Mucosa of rectum (tissue), 2 donors: ENCODE measurements at regions not wholly inside any gene's neighbourhood (a gene's known extent, or its start where the extent isn't known, plus 50 kb on each side); places are given as distances from the start of the nearest gene placed in this dataset.
"Not testable (repeated sequence)": the region's sequence is repeated elsewhere in the genome, so short reads cannot be mapped to it uniquely, and the experiment has no call there.

Experiments
- H3K27ac ChIP-seq, 2 donors: one replicate each; pipeline ENCODE4 v1.7.0; 2013; ENCODE audit warnings: inconsistent platforms in 2 of 2, low read depth in 2 of 2, low read length in 2 of 2
- H3K27me3 ChIP-seq, 2 donors: one replicate each; pipeline ENCODE4 v1.7.0; 2013; ENCODE audit warnings: low read length in 2 of 2; ENCODE audit not compliant: control insufficient read depth in 2 of 2, insufficient read depth in 2 of 2
- H3K36me3 ChIP-seq, 2 donors: one replicate each; pipeline ENCODE4 v1.7.0; 2013; ENCODE audit warnings: low read length in 2 of 2; ENCODE audit not compliant: control insufficient read depth in 2 of 2, insufficient read depth in 2 of 2
- H3K4me1 ChIP-seq, 2 donors: one replicate each; pipeline ENCODE4 v1.7.0; 2013; ENCODE audit warnings: low read length in 2 of 2, mild to moderate bottlenecking in 1 of 2; ENCODE audit not compliant: control insufficient read depth in 2 of 2, insufficient read depth in 2 of 2
- H3K4me3 ChIP-seq, 2 donors: one replicate each; pipeline ENCODE4 v1.7.0; 2013; ENCODE audit warnings: low read length in 2 of 2
- H3K9ac ChIP-seq, 2 donors: one replicate each; pipeline ENCODE4 v1.7.0; 2013; ENCODE audit warnings: low read length in 2 of 2, low read depth in 1 of 2, mild to moderate bottlenecking in 1 of 2
- H3K9me3 ChIP-seq, 2 donors: one replicate each; pipeline ENCODE4 v1.7.0; 2013; ENCODE audit warnings: low read length in 2 of 2; ENCODE audit not compliant: control insufficient read depth in 2 of 2
- donor health status: healthy.
- donor health status: Normal muscosa, but diverticular disease.

DNA sequence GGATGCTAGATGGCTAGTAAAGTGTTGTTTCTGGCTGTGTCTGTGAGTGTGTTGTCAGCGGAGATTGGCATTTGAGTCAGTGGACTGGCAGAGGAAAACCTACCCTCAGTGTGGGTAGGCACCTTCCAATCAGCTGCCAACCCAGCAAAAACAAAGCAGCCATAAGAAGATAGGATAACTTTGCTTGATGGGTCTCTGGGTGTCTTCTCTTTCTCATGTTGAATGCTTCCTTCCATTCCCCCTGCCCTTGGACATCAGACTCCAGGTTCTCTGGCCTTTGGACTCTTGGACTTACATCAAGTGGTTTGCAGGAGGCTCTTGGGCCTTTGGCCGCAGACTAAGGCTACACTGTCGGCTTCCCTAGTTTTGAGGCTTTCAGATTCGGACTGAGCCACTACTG is 429.0 kb upstream of the ZNF804A start:
- no peaks in the 10 kb centered on the region for H3K36me3 ChIP-seq
- H3K9me3 ChIP-seq: no peaks in the 10 kb centered on the region
- H3K9ac ChIP-seq: no peak overlapping the region
- H3K4me1 ChIP-seq: no peaks in the 10 kb centered on the region
- no peak overlapping the region for H3K4me3 ChIP-seq
- no peaks in the 10 kb centered on the region for H3K27me3 ChIP-seq
- H3K27ac ChIP-seq: no peak overlapping the region

DNA sequence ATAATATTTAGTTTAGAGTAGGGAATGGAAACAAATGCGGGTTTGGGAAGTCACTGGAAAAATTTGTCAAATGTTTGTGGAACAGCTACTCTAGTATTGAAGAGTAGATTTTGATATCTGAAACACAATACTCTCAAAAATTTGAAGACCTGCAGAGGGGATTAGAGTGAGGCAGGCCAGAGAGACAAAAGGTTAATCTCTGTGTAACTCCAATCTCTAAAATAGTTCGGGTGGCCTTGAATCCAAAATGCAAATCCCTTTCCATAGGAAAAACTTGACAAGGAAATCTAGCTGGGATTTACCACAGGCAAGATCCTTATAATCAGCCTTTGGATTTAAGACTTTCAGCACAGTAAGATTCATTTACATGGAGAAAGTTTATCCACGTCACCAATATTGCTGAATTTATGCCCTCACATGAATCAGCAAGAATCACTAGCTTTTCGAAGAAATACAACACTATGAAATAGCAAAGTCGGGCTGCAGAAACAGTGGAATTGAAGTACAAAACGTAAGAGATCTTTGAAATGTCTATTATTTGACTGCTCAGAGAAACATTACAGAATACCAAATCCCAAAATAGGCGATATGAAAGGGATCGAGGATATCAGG is 423.7 kb upstream of the ZNF804A start:
- Histone ChIP-seq H3K9ac (no peak overlapping the region), H3K36me3 (no peaks in the 10 kb centered on the region), H3K4me1 (no peaks in the 10 kb centered on the region), H3K9me3 (no peaks in the 10 kb centered on the region), H3K4me3 (no peak overlapping the region), H3K27me3 (no peaks in the 10 kb centered on the region), H3K27ac (no peak overlapping the region)

DNA sequence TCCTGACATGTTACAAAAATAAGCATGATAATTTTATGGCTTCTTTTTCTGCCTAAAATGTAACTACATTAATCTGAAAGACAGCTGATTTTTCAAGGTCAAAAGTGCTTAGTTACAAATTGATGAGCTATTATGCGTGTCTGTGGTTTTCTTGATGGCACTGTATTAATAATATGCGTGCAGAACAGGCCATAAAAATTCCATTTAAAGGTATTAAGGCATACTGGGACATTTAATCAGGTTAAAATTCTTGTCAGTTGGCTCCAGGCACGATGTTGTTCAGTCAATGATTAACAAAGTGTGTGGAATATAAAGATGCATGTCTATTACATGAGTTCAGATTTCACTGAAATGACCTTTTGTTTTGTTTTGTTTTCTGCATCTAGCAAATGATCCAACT is 420.1 kb upstream of the ZNF804A start:
- no peaks in the 10 kb centered on the region for H3K36me3 ChIP-seq

DNA sequence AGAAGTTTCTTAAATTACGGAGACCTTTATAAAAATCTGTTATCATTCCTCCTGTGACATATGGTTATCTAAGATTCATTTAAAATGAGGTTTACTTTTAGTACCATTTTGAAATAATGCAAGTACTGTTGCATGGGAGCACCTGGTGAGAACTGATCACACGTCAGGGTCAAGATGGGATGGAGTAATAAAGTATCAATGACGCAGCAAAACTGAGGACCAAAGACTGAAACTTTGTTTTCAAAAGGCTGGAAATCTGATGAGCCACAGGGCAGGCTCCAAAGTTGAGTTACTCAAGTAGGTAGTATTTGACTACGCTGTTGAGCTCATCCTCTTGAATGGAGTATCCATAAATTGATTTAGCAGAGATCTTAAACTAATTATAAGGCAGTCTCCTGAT is 411.9 kb upstream of the ZNF804A start:
- no peaks in the 10 kb centered on the region for H3K27me3 ChIP-seq
- H3K36me3 ChIP-seq: no peaks in the 10 kb centered on the region
- H3K4me3 ChIP-seq: no peak overlapping the region
- no peak overlapping the region for H3K27ac ChIP-seq
- H3K9me3 ChIP-seq: no peaks in the 10 kb centered on the region
- no peaks in the 10 kb centered on the region for H3K4me1 ChIP-seq
- no peak overlapping the region for H3K9ac ChIP-seq

More for the DNA sequence above, 420.1 kb upstream of the ZNF804A start:
- Histone ChIP-seq H3K9ac (no peak overlapping the region), H3K4me1 (no peaks in the 10 kb centered on the region), H3K27me3 (no peaks in the 10 kb centered on the region), H3K27ac (no peak overlapping the region), H3K9me3 (no peaks in the 10 kb centered on the region), H3K4me3 (no peak overlapping the region)

DNA sequence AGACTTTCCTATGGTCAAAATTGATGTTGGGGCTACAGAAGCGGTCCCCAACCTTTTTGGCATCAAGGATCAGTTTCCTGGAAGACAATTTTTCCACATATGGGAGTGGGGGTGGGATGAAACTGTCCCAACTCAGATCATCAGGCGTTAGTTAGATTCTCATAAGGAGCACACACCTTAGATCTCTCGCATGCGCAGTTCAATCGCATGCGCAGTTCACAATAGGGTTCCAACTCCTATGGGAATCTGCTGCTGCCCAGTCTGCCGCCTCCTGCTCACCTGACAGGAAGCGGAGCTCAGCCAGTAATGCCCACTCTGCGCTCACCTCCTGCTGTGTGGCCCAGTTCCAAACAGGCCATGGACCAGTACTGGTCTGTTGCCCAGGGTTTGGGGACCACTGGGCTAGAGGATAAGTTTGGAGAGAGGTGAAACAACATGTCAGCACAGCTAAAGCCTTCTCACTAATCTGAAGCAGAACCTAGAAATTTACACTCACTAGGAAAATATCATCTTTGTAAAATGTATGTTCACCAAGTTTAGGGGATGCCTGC is 410.8 kb upstream of the ZNF804A start:
- Histone ChIP-seq H3K9ac (no peak overlapping the region), H3K4me1 (no peaks in the 10 kb centered on the region), H3K36me3 (no peaks in the 10 kb centered on the region), H3K27me3 (no peaks in the 10 kb centered on the region), H3K27ac (no peak overlapping the region), H3K4me3 (no peak overlapping the region), H3K9me3 (no peaks in the 10 kb centered on the region)

DNA sequence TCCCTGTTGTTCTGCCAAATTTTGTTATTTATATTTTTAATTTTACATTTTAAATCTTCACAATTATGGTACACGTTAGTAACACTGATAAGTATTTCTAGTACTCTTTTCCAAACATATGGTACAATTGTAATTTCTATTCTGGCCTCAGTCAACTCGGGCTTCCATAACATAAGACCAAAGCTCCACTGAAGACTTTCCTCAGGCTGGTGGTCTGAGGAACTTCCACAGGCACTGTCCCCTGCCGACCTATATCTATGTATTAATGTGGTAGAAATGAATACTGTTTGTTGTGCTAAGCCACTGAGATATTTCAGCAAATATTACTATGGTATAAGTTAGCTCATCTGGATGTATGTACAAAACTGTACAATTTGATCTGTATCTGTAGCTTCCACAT is 407.6 kb upstream of the ZNF804A start:
- no peaks in the 10 kb centered on the region for H3K36me3 ChIP-seq
- no peaks in the 10 kb centered on the region for H3K9me3 ChIP-seq
- no peaks in the 10 kb centered on the region for H3K27me3 ChIP-seq
- H3K9ac ChIP-seq: no peak overlapping the region
- H3K4me3 ChIP-seq: no peak overlapping the region
- H3K4me1 ChIP-seq: no peaks in the 10 kb centered on the region
- H3K27ac ChIP-seq: no peak overlapping the region

DNA sequence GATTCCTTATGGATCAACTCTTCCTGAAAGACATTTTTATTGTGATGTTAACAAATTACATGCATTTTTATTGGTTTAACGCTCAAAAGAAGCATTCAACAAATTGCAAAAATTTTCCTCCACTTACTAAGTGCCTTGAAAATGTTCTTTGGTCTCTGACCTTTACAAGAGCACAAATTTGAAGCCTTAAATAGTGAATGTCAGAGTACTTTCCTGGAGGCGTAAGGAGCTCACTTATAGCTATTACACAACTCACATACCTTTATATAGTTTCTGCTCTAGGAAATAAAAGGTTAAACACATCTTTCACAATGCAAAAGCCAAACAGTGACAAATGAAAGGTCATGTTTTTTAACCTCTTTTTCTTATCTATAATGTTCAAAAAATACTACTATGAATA is 405.7 kb upstream of the ZNF804A start:
- Histone ChIP-seq H3K36me3 (no peaks in the 10 kb centered on the region), H3K27me3 (no peaks in the 10 kb centered on the region), H3K4me3 (no peak overlapping the region), H3K9me3 (no peaks in the 10 kb centered on the region), H3K4me1 (no peaks in the 10 kb centered on the region), H3K27ac (no peak overlapping the region), H3K9ac (no peak overlapping the region)

DNA sequence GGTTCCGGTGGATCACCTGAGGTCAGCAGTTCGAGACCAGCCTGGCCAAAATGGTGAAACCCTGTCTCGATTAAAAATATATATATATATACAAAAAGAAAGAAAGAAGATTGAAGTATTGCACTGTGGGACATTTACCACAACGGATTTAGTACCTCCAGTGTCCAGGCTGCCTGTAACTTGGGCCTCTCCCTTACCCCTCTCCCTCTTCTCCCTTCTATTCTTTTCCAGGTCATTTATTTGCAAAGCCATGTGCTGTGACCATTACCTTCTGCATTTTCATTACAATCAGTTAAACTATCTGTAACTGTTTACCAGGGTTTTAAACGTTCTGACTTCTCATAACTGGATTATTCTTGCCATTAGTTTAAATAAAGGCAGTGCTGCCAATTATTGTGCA is 400.9 kb upstream of the ZNF804A start:
- no peak overlapping the region for H3K9ac ChIP-seq
- H3K27ac ChIP-seq: no peak overlapping the region
- H3K36me3 ChIP-seq: no peaks in the 10 kb centered on the region
- H3K4me3 ChIP-seq: no peak overlapping the region
- H3K4me1 ChIP-seq: no peaks in the 10 kb centered on the region
- H3K27me3 ChIP-seq: no peaks in the 10 kb centered on the region
- H3K9me3 ChIP-seq: no peaks in the 10 kb centered on the region

DNA sequence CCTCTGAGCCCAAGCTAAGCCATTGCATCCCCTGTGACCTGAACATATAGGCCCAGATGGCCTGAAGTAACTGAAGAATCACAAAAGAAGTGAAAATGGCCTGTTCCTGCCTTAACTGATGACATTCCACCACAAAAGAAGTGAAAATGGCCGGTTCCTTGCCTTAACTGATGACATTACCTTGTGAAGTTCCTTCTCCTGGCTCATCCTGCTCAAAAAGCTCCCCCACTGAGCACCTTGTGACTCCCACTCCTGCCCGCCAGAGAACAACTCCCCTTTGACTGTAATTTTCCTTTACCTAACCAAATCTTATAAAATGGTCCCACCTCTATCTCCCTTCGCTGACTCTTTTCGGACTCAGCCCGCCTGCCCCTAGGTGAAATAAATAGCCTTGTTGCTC is 399.5 kb upstream of the ZNF804A start:
- H3K9ac ChIP-seq, H3K4me1 ChIP-seq, H3K27me3 ChIP-seq, H3K4me3 ChIP-seq, H3K27ac ChIP-seq, H3K9me3 ChIP-seq, H3K36me3 ChIP-seq: not testable (repeated sequence)

DNA sequence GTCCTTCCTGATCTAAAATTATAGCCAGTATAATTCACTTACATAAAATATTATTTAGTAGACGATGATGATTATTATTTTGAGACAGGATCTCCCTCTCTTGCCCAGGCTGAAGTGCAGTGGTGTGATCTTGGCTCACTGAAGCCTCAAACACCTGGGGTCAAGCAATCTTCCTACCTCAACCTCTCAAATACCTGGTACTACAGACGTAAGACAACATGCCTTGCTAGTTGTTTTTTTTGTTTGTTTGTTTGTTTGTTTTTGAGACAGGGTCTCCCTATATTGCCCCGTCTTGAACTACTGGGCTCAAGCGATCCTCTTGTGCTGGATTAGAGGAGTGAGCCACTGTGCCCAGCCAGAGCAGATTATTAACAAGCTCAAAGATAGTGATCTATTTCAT is 399.1 kb upstream of the ZNF804A start:
- H3K36me3 ChIP-seq: no peaks in the 10 kb centered on the region

DNA sequence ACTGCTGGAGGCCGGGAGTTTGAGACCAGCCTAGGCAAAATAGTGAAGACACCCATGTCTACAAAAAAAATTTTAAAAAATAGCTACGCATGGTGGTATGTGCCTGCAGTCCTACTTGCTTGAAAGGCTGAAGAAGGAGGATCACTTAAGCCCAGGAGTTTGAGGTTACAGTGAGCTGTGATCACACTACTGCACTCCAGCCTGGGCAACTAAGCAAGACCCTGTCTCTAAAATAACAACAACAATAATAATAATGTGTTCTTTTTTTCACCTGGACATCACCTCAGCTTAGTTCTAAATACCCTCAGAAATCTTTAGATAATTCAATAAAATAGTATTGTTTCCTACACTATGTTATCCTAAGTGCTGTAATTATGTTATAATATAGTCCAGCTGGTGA is 397.1 kb upstream of the ZNF804A start:
- no peak overlapping the region for H3K4me3 ChIP-seq
- no peaks in the 10 kb centered on the region for H3K36me3 ChIP-seq
- no peak overlapping the region for H3K9ac ChIP-seq
- no peaks in the 10 kb centered on the region for H3K9me3 ChIP-seq
- no peaks in the 10 kb centered on the region for H3K27me3 ChIP-seq
- H3K4me1 ChIP-seq: no peaks in the 10 kb centered on the region
- no peak overlapping the region for H3K27ac ChIP-seq

More for the DNA sequence above, 399.1 kb upstream of the ZNF804A start:
- H3K27me3 ChIP-seq: no peaks in the 10 kb centered on the region
- H3K9ac ChIP-seq: no peak overlapping the region
- H3K4me3 ChIP-seq: no peak overlapping the region
- no peaks in the 10 kb centered on the region for H3K9me3 ChIP-seq
- H3K27ac ChIP-seq: no peak overlapping the region
- no peaks in the 10 kb centered on the region for H3K4me1 ChIP-seq
